Neural progenitor cell (in vitro differentiated cells): ENCODE measurements at regions not wholly inside any gene's neighbourhood (a gene's known extent, or its start where the extent isn't known, plus 50 kb on each side); places are given as distances from the start of the nearest gene placed in this dataset.

ENCODE experiments used
- DNase-seq: peaks from one replicate; pipeline ENCODE4 v3.0.0-alpha.2; 2016; ENCODE audit warnings: low spot score
- H2AFZ ChIP-seq: fragments of 200-600 bp; sonication (generic); replicated peaks from 2 replicates; pipeline ENCODE4 v1.6.1; 2016; ENCODE audit warnings: antibody characterized with exemption
- H3F3A ChIP-seq: fragments of 200-600 bp; sonication (generic); 2 replicates; pipeline ENCODE4 v1.6.1; 2016; ENCODE audit warnings: antibody characterized with exemption, low read depth
- H3K27ac ChIP-seq: fragments of 200-600 bp; sonication (generic); 2 replicates; pipeline ENCODE4 v1.5.1; 2016; ENCODE audit warnings: mild to moderate bottlenecking
- H3K27me3 ChIP-seq: fragments of 200-600 bp; sonication (generic); 2 replicates; pipeline ENCODE4 v1.6.1; 2016; ENCODE audit warnings: mild to moderate bottlenecking, moderate library complexity
- H3K36me3 ChIP-seq: fragments of 200-600 bp; sonication (generic); 2 replicates; pipeline ENCODE4 v1.5.1; 2016
- H3K4me1 ChIP-seq: fragments of 200-600 bp; sonication (generic); 2 replicates; pipeline ENCODE4 v1.6.1; 2016; ENCODE audit warnings: mixed run types
- H3K4me2 ChIP-seq: fragments of 200-600 bp; sonication (generic); 2 replicates; pipeline ENCODE4 v1.6.1; 2016
- H3K4me3 ChIP-seq: fragments of 200-600 bp; sonication (generic); 2 replicates; pipeline ENCODE4 v1.5.1; 2016
- H3K79me2 ChIP-seq: fragments of 200-600 bp; sonication (generic); 2 replicates; pipeline ENCODE4 v1.6.1; 2016; ENCODE audit warnings: low read depth
- H3K9ac ChIP-seq: fragments of 200-600 bp; sonication (generic); 2 replicates; pipeline ENCODE4 v1.6.1; 2016
- H3K9me3 ChIP-seq: fragments of 200-600 bp; sonication (generic); 2 replicates; pipeline ENCODE4 v1.5.1; 2016; ENCODE audit warnings: low read depth
- H4K20me1 ChIP-seq: fragments of 200-600 bp; sonication (generic); 2 replicates; pipeline ENCODE4 v1.6.1; 2016; ENCODE audit warnings: low read depth
- H3K27ac Mint-ChIP-seq: 3 replicates; pipeline ENCODE4 v1.8.0; 2021; ENCODE audit warnings: mixed read lengths
- H3K27me3 Mint-ChIP-seq: 2 replicates; pipeline ENCODE4 v1.8.0; 2022; ENCODE audit warnings: low read depth, mild to moderate bottlenecking, inconsistent platforms, moderate library complexity, mixed read lengths; ENCODE audit not compliant: insufficient read depth
- H3K36me3 Mint-ChIP-seq: 3 replicates; pipeline ENCODE4 v1.8.0; 2021; ENCODE audit warnings: mixed read lengths
- H3K4me1 Mint-ChIP-seq: 3 replicates; pipeline ENCODE4 v1.8.0; 2021; ENCODE audit warnings: mixed read lengths
- H3K4me3 Mint-ChIP-seq: 3 replicates; pipeline ENCODE4 v1.8.0; 2021; ENCODE audit warnings: mild to moderate bottlenecking, moderate library complexity, mixed read lengths
- H3K9me3 Mint-ChIP-seq: 3 replicates; pipeline ENCODE4 v1.8.0; 2020; ENCODE audit warnings: mixed read lengths
- EZH2 ChIP-seq: fragments of 200-600 bp; sonication (generic); IDR thresholded peaks from 2 replicates; pipeline ENCODE4 v1.6.1; 2017; ENCODE audit warnings: antibody characterized with exemption, mild to moderate bottlenecking, moderate library complexity
- EZH2phosphoT487 ChIP-seq: fragments of 200-600 bp; sonication (generic); IDR thresholded peaks from 2 replicates; pipeline ENCODE4 v1.6.1; 2017; ENCODE audit warnings: antibody characterized with exemption
- TF ChIP-seq, protein P1 (sequence below): fragments of 200-600 bp; sonication (generic); IDR thresholded peaks from 2 replicates; pipeline ENCODE4 v1.5.1; 2017; ENCODE audit warnings: antibody characterized with exemption, mild to moderate bottlenecking

DNA sequence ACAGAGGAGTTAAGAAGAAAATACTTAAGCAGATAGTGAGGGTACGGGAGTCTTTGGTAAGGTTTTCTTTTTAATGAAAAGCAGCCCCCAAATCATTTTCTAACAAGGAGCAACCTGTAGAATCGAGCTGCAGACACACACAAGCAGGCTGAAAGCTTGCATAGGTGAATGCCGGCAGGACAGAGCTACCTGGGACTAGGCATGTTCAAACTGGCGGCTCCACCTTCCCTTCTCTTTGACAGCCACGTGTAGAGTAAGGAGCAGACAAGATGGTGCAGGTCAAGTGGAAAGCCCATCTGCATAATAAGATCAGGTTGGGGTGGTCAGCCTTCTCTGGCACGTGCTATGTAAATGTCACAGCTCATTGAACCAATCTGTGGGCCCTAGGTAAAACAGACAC lies 1292.4 kb downstream of the EPHA7 start:
- no peaks in the 10 kb centered on the region for H3K27me3 ChIP-seq
- H3K9ac ChIP-seq: no peak overlapping the region
- Mint-ChIP-seq H3K4me3 (no peak overlapping the region), H3K27me3 (peaks cover 5% of the 10 kb centered on the region), H3K9me3 (no peaks in the 10 kb centered on the region), H3K27ac (no peak overlapping the region), H3K4me1 (peaks cover 6% of the 10 kb centered on the region), H3K36me3 (no peaks in the 10 kb centered on the region)
- no peak overlapping the region for H3K4me3 ChIP-seq
- H3K4me1 ChIP-seq: no peaks in the 10 kb centered on the region
- H3K4me2 ChIP-seq: no peak overlapping the region
- no peaks in the 10 kb centered on the region for H3F3A ChIP-seq
- no peaks in the 10 kb centered on the region for H4K20me1 ChIP-seq
- H3K36me3 ChIP-seq: no peaks in the 10 kb centered on the region
- TF ChIP-seq, protein P1, sequence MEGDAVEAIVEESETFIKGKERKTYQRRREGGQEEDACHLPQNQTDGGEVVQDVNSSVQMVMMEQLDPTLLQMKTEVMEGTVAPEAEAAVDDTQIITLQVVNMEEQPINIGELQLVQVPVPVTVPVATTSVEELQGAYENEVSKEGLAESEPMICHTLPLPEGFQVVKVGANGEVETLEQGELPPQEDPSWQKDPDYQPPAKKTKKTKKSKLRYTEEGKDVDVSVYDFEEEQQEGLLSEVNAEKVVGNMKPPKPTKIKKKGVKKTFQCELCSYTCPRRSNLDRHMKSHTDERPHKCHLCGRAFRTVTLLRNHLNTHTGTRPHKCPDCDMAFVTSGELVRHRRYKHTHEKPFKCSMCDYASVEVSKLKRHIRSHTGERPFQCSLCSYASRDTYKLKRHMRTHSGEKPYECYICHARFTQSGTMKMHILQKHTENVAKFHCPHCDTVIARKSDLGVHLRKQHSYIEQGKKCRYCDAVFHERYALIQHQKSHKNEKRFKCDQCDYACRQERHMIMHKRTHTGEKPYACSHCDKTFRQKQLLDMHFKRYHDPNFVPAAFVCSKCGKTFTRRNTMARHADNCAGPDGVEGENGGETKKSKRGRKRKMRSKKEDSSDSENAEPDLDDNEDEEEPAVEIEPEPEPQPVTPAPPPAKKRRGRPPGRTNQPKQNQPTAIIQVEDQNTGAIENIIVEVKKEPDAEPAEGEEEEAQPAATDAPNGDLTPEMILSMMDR: no peak
- TF ChIP-seq EZH2: no peak
- TF ChIP-seq EZH2phosphoT487: no peak
- no peak overlapping the region for H2AFZ ChIP-seq
- H3K27ac ChIP-seq: no peak overlapping the region
- H3K79me2 ChIP-seq: no peaks in the 10 kb centered on the region
- DNase-seq: no peak
- H3K9me3 ChIP-seq: peaks cover 4% of the 10 kb centered on the region

GRCh38 chr6:92126088-92126487 lies 1293.3 kb downstream of the EPHA7 start:
- H2AFZ ChIP-seq: no peak overlapping the region
- TF ChIP-seq, protein P1: no peak
- TF ChIP-seq EZH2 (no peak), EZH2phosphoT487 (no peak)

GRCh38 chr6:92125681-92126080 lies 1293.7 kb downstream of the EPHA7 start:
- Mint-ChIP-seq H3K4me3 (no peak overlapping the region), H3K27ac (no peak overlapping the region), H3K27me3 (peaks cover 5% of the 10 kb centered on the region), H3K9me3 (no peaks in the 10 kb centered on the region), H3K4me1 (peaks cover 6% of the 10 kb centered on the region), H3K36me3 (no peaks in the 10 kb centered on the region)
- H3K9me3 ChIP-seq: peaks cover under 1% of the 10 kb centered on the region
- H3K27ac ChIP-seq: no peak overlapping the region
- TF ChIP-seq, protein P1: no peak
- TF ChIP-seq EZH2: no peak
- TF ChIP-seq EZH2phosphoT487: no peak
- no peak overlapping the region for H2AFZ ChIP-seq
- no peaks in the 10 kb centered on the region for H4K20me1 ChIP-seq
- H3K4me2 ChIP-seq: no peak overlapping the region
- H3K36me3 ChIP-seq: no peaks in the 10 kb centered on the region
- no peaks in the 10 kb centered on the region for H3K4me1 ChIP-seq
- H3K4me3 ChIP-seq: no peak overlapping the region
- DNase-seq: no peak
- H3K79me2 ChIP-seq: no peaks in the 10 kb centered on the region
- H3K9ac ChIP-seq: no peak overlapping the region
- H3K27me3 ChIP-seq: no peaks in the 10 kb centered on the region
- no peaks in the 10 kb centered on the region for H3F3A ChIP-seq

More at GRCh38 chr6:92126088-92126487, 1293.3 kb downstream of the EPHA7 start:
- Histone ChIP-seq H3K27ac (no peak overlapping the region), H3K36me3 (no peaks in the 10 kb centered on the region), H3K4me2 (no peak overlapping the region), H3K4me1 (no peaks in the 10 kb centered on the region), H3K9me3 (peaks cover 4% of the 10 kb centered on the region), H3K4me3 (no peak overlapping the region), H4K20me1 (no peaks in the 10 kb centered on the region), H3K9ac (no peak overlapping the region), H3K79me2 (no peaks in the 10 kb centered on the region), H3K27me3 (no peaks in the 10 kb centered on the region), H3F3A (no peaks in the 10 kb centered on the region)
- no peak for DNase-seq
- H3K36me3 Mint-ChIP-seq: no peaks in the 10 kb centered on the region
- no peaks in the 10 kb centered on the region for H3K9me3 Mint-ChIP-seq
- H3K27me3 Mint-ChIP-seq: peaks cover 5% of the 10 kb centered on the region
- no peak overlapping the region for H3K27ac Mint-ChIP-seq
- peaks cover 6% of the 10 kb centered on the region for H3K4me1 Mint-ChIP-seq
- no peak overlapping the region for H3K4me3 Mint-ChIP-seq
